ENCODE measurements at regions not wholly inside any gene's neighbourhood (a gene's known extent, or its start where the extent isn't known, plus 50 kb on each side); places are given as distances from the start of the nearest gene placed in this dataset.

- TF ChIP-seq CTCF (conservative IDR thresholded peaks at IDR 0.05; ENCODE audit: low read depth in 2 of 2) (no peak), REST (IDR thresholded peaks at IDR 0.05; ENCODE audit: unreplicated experiment) (no peak), ETS1 (IDR thresholded peaks at IDR 0.05) (no peak), EZH2 (IDR thresholded peaks at IDR 0.05; ENCODE audit: low read depth, unreplicated experiment) (no peak), CREB1 (CRISPR knock-in tag; IDR thresholded peaks at IDR 0.05; ENCODE audit: low read depth) (no peak), POLR2AphosphoS5 (IDR thresholded peaks at IDR 0.05; ENCODE audit: low read depth) (no peak), EZH2phosphoT487 (IDR thresholded peaks at IDR 0.05; ENCODE audit: unreplicated experiment) (no peak)
Observed at GRCh38 chr2:15766303-15766861, 174.0 kb upstream of the MYCN start.

Measured in GM23338 (cell line).